Hepatocyte (in vitro differentiated cells): ENCODE measurements at regions not wholly inside any gene's neighbourhood (a gene's known extent, or its start where the extent isn't known, plus 50 kb on each side); places are given as distances from the start of the nearest gene placed in this dataset.

Experiments
- EZH2 ChIP-seq: fragments of 200-600 bp; sonication (generic); IDR thresholded peaks from 2 replicates; pipeline ENCODE4 v1.6.1; 2016; ENCODE audit warnings: antibody characterized with exemption, mild to moderate bottlenecking, borderline replicate concordance
- TF ChIP-seq, protein P1 (sequence below): fragments of 200-600 bp; sonication (generic); IDR thresholded peaks from 2 replicates; pipeline ENCODE4 v1.5.1; 2016; ENCODE audit warnings: antibody characterized with exemption, mild to moderate bottlenecking; ENCODE audit not compliant: poor library complexity

DNA sequence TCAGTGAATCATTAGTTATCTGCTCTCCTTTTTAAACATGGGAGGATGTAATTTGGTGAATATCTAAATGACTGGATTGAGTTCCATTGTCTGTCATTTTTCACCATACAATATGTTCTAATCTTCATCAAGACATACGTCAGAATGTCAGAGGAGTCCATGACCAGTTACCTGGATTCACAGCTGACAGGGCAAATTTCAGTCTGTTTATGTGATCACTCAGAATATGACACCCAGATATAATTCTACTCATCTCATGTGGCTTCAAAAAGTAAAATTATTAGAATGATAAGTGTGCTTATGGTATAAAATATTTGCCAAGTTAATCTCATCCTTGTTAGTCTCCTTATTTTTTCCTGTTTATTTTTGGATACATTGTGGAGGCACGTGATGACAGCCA, 150.2 kb downstream of the CDC14C start:
- TF ChIP-seq, protein P1, sequence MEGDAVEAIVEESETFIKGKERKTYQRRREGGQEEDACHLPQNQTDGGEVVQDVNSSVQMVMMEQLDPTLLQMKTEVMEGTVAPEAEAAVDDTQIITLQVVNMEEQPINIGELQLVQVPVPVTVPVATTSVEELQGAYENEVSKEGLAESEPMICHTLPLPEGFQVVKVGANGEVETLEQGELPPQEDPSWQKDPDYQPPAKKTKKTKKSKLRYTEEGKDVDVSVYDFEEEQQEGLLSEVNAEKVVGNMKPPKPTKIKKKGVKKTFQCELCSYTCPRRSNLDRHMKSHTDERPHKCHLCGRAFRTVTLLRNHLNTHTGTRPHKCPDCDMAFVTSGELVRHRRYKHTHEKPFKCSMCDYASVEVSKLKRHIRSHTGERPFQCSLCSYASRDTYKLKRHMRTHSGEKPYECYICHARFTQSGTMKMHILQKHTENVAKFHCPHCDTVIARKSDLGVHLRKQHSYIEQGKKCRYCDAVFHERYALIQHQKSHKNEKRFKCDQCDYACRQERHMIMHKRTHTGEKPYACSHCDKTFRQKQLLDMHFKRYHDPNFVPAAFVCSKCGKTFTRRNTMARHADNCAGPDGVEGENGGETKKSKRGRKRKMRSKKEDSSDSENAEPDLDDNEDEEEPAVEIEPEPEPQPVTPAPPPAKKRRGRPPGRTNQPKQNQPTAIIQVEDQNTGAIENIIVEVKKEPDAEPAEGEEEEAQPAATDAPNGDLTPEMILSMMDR = no peak
- TF ChIP-seq EZH2 = no peak
